ENCODE measurements at regions not wholly inside any gene's neighbourhood (a gene's known extent, or its start where the extent isn't known, plus 50 kb on each side); places are given as distances from the start of the nearest gene placed in this dataset.

DNA sequence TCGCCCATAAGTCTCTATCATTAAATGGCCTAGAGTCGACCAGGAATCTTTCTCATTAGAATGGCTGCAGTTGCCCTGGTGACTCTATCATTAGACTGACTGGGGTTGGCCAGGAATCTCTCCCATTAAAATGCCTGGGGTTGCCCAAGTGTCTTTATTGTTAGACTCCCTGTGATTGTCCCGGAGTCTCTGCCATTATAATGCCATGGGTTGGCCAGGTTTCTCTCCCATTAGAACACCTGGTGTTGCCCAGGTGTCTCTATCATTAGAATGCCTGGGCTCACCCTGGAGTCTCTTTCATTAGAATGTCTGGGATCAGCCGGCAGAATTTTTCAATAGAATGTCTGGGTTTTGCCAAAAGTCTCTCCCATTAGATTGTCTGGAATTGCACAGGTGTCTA, 1459.3 kb downstream of the UQCRFS1 start:
- DNase-seq = no peak
- TF ChIP-seq, protein P1, sequence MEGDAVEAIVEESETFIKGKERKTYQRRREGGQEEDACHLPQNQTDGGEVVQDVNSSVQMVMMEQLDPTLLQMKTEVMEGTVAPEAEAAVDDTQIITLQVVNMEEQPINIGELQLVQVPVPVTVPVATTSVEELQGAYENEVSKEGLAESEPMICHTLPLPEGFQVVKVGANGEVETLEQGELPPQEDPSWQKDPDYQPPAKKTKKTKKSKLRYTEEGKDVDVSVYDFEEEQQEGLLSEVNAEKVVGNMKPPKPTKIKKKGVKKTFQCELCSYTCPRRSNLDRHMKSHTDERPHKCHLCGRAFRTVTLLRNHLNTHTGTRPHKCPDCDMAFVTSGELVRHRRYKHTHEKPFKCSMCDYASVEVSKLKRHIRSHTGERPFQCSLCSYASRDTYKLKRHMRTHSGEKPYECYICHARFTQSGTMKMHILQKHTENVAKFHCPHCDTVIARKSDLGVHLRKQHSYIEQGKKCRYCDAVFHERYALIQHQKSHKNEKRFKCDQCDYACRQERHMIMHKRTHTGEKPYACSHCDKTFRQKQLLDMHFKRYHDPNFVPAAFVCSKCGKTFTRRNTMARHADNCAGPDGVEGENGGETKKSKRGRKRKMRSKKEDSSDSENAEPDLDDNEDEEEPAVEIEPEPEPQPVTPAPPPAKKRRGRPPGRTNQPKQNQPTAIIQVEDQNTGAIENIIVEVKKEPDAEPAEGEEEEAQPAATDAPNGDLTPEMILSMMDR (IDR thresholded peaks at IDR 0.05) = no peak
- H3K9me3 Mint-ChIP-seq = peaks cover 10% of the 10 kb centered on the region
- no peak for ATAC-seq
- H3K4me3 Mint-ChIP-seq = no peak overlapping the region
- H3K27me3 Mint-ChIP-seq = no peaks in the 10 kb centered on the region
- no peaks in the 10 kb centered on the region for H3K4me1 Mint-ChIP-seq (ENCODE audit: low read depth)
- no peaks in the 10 kb centered on the region for H3K36me3 Mint-ChIP-seq (ENCODE audit: low read depth)
- H3K27ac Mint-ChIP-seq = no peak overlapping the region
- intact Hi-C loops (cut with micrococcal nuclease) = no loop called here
- POLR2A ChIA-PET = no interaction called here
- CTCF ChIA-PET = no interaction called here

DNA sequence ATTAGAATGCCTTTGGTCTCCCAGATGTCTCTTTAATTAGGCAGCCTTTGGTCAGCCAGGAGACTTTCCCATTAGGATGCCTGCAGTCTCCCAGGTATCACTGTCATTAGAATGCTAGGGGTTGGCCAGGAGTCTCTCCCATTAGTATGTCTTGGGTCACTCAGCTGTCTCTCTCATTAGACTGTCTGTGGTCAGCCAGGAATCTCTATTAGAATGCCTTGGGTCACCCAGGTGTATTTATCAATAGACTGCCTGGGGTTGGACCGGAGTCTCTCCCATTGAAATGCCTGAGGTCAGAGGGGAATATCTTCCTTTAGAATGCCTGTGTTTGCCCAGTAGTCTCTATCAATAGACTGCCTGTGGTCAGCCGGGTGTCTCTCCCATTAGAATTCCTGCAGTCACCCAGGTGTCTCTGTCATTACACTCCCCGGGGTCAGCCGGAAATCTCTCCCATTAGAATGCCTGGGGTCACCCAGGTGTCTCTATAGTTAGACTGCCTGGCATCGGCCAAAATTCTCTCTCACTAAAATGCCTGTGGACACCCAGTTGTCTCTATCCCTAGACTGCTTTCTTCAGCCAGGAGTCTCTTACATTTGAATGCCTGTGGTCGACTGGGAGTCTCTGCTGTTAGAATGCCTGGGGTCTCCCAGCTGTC, 1460.3 kb downstream of the UQCRFS1 start:
- H3K9me3 Mint-ChIP-seq = peaks cover 11% of the 10 kb centered on the region
- no peak overlapping the region for H3K4me3 Mint-ChIP-seq
- H3K27ac Mint-ChIP-seq = no peak overlapping the region
- ATAC-seq (no peak), DNase-seq (no peak)
- no peaks in the 10 kb centered on the region for H3K4me1 Mint-ChIP-seq (ENCODE audit: low read depth)
- CTCF ChIA-PET = no interaction called here
- POLR2A ChIA-PET = no interaction called here
- no peaks in the 10 kb centered on the region for H3K27me3 Mint-ChIP-seq
- TF ChIP-seq, protein P1 (IDR thresholded peaks at IDR 0.05) = no peak
- no peaks in the 10 kb centered on the region for H3K36me3 Mint-ChIP-seq (ENCODE audit: low read depth)
- intact Hi-C loops (cut with micrococcal nuclease) = no loop called here

DNA sequence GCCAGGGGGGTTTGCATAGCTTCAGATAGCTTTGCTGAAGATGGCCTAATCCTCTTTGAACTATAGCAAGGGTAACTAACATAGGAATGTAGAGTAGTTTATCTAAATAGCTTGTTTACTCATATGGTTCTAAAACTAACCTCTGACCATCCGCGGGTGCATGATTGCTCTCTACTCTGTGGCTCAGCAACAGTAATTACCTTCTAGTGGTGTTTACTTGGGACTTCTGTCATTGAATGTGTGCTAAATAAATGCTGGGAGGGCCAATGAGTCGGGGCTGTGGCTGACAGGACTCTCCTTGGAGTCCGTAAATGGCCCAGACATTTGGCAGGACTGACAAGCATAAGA, 1461.9 kb downstream of the UQCRFS1 start:
- H3K4me3 Mint-ChIP-seq = no peak overlapping the region
- intact Hi-C loops (cut with micrococcal nuclease) = no loop called here
- H3K9me3 Mint-ChIP-seq = peaks cover 11% of the 10 kb centered on the region

DNA sequence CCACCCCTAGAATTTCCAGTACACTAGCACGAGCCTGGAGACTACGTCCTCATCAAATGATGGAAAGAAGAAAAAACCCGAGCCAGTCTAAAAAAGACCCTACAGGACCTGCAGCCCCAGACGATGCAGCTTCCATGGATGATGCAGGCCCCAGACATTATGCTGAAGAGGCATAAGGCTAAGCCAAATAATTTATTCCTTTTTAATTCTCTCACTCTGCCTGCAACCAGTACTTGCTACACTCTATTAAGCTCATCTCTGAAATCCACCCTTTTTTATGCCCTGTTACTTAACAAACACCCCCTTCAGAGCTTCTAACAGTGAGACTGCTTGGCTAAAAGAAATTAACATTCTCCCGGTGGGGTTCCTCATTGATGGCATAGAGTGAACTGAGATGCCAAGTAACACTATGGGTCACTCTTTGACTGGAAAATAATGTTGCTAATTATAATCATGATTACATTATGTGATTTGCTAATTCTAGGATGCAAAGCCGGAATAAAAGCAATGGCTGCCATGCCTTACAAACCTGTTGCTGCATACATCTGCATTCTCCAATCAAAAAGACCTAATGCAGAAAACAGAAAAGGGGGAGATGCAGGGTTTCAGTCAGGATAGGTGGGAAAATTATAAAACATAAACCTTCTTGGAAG, 1462.4 kb downstream of the UQCRFS1 start:
- Mint-ChIP-seq H3K36me3 (ENCODE audit: low read depth) (no peaks in the 10 kb centered on the region), H3K27me3 (no peaks in the 10 kb centered on the region), H3K4me3 (no peak overlapping the region), H3K4me1 (ENCODE audit: low read depth) (peaks cover 2% of the 10 kb centered on the region), H3K9me3 (peaks cover 11% of the 10 kb centered on the region), H3K27ac (no peak overlapping the region)
- intact Hi-C loops (cut with micrococcal nuclease) = no loop called here
- ATAC-seq (no peak), DNase-seq (no peak)
- CTCF ChIA-PET = no interaction called here
- POLR2A ChIA-PET = no interaction called here
- TF ChIP-seq, protein P1 (IDR thresholded peaks at IDR 0.05) = no peak

More for the DNA sequence above, 1461.9 kb downstream of the UQCRFS1 start:
- H3K36me3 Mint-ChIP-seq (ENCODE audit: low read depth) = no peaks in the 10 kb centered on the region
- POLR2A ChIA-PET = no interaction called here
- no peak for DNase-seq
- no peak overlapping the region for H3K27ac Mint-ChIP-seq
- CTCF ChIA-PET = no interaction called here
- TF ChIP-seq, protein P1 (IDR thresholded peaks at IDR 0.05) = no peak
- peaks cover 2% of the 10 kb centered on the region for H3K4me1 Mint-ChIP-seq (ENCODE audit: low read depth)
- H3K27me3 Mint-ChIP-seq = no peaks in the 10 kb centered on the region
- ATAC-seq = no peak

DNA sequence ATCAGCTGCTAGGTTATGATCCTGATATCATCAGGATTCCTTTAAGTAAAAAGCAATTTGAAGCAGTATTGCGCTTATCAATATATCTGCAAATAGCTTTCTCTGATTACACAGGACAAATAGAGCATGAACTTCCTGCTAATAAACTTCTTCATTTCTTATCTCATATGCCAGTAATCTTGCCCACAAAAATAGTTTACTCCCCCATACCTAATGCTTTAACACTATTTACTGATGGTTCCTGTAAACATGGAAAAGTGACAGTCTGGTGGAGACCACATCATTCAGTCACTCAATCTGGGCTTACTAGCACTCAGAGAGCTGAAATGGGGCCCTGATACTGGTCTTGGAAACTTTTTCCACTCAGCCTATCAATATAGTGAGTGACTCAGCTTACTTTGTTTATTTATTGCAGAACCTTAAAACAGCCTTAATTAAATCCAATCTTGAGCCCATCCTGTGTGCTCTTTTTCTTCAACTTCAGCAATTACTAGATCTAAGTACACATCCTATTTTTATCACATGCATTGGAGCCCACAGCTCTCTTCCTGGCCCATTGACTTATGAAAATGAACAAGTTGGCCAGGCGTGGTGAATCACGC, 1464.3 kb downstream of the UQCRFS1 start:
- Mint-ChIP-seq H3K27ac (no peak overlapping the region), H3K4me3 (no peak overlapping the region), H3K36me3 (ENCODE audit: low read depth) (peaks cover 2% of the 10 kb centered on the region), H3K4me1 (ENCODE audit: low read depth) (peaks cover 2% of the 10 kb centered on the region), H3K27me3 (no peaks in the 10 kb centered on the region), H3K9me3 (peaks cover 8% of the 10 kb centered on the region)
- TF ChIP-seq, protein P1 (IDR thresholded peaks at IDR 0.05) = no peak
- no peak for DNase-seq
- CTCF ChIA-PET = no interaction called here
- no peak for ATAC-seq
- POLR2A ChIA-PET = no interaction called here
- intact Hi-C loops (cut with micrococcal nuclease) = no loop called here

Measured in activated CD8-positive, alpha-beta T cell treated with anti-CD3 and anti-CD28 coated beads for 36 hours (primary cell).